WTC11 (cell line): ENCODE measurements at regions not wholly inside any gene's neighbourhood (a gene's known extent, or its start where the extent isn't known, plus 50 kb on each side); places are given as distances from the start of the nearest gene placed in this dataset.

ENCODE experiments used
- TF ChIP-seq, protein P1 (sequence below): fragments of 200-600 bp; IDR thresholded peaks from 2 replicates; pipeline ENCODE4 v1.8.0; 2022; ENCODE audit warnings: antibody characterized with exemption
- TF ChIP-seq, protein P2 (sequence below): sonication (generic); formaldehyde crosslinking; IDR thresholded peaks from 2 replicates; pipeline ENCODE4 v1.8.0; 2022; ENCODE audit warnings: mild to moderate bottlenecking, missing genetic modification reagents

DNA sequence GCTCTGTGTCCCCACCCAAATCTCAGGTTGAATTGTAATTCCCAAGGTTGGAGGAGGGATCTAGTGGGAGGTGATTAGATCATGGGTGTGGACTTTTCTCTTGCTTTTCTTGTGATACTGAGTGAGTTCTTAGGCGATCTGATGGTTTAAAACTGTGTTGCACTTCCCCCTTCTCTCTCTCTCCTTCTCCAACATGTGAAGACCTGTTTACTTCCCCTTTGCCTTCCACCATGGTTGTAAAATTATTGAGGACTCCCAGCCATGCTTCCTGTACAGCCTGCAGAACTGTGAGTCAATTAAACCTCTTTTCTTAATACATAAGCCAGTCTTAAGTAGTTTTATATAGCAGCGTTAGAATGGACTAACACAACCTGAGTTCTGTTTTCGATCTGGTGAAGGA lies 738.2 kb downstream of the ARAP2 start:
- TF ChIP-seq, protein P1, sequence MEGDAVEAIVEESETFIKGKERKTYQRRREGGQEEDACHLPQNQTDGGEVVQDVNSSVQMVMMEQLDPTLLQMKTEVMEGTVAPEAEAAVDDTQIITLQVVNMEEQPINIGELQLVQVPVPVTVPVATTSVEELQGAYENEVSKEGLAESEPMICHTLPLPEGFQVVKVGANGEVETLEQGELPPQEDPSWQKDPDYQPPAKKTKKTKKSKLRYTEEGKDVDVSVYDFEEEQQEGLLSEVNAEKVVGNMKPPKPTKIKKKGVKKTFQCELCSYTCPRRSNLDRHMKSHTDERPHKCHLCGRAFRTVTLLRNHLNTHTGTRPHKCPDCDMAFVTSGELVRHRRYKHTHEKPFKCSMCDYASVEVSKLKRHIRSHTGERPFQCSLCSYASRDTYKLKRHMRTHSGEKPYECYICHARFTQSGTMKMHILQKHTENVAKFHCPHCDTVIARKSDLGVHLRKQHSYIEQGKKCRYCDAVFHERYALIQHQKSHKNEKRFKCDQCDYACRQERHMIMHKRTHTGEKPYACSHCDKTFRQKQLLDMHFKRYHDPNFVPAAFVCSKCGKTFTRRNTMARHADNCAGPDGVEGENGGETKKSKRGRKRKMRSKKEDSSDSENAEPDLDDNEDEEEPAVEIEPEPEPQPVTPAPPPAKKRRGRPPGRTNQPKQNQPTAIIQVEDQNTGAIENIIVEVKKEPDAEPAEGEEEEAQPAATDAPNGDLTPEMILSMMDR, result no peak
- TF ChIP-seq, protein P2, sequence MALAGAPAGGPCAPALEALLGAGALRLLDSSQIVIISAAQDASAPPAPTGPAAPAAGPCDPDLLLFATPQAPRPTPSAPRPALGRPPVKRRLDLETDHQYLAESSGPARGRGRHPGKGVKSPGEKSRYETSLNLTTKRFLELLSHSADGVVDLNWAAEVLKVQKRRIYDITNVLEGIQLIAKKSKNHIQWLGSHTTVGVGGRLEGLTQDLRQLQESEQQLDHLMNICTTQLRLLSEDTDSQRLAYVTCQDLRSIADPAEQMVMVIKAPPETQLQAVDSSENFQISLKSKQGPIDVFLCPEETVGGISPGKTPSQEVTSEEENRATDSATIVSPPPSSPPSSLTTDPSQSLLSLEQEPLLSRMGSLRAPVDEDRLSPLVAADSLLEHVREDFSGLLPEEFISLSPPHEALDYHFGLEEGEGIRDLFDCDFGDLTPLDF (CRISPR knock-in tag), result no peak
